Kidney (tissue), 13 donors: ENCODE measurements at regions not wholly inside any gene's neighbourhood (a gene's known extent, or its start where the extent isn't known, plus 50 kb on each side); places are given as distances from the start of the nearest gene placed in this dataset.

Experiments
- DNase-seq, 5 donors: peaks; one replicate each; pipeline ENCODE4 v3.0.0-alpha.2; 2013 to 2020
- FAIRE-seq: peaks from 2 replicates; lab custom pipeline; 2012; peaks lifted over from hg19 to GRCh38; lab: Jason Lieb, UNC
- H3K27ac ChIP-seq, 2 donors: one replicate each; pipeline ENCODE4 v1.7.0; 2013; ENCODE audit warnings: low read depth in 2 of 2, low read length in 2 of 2, inconsistent platforms in 1 of 2
- H3K27me3 ChIP-seq: one replicate; pipeline ENCODE4 v1.7.1; 2013; ENCODE audit warnings: low read length, inconsistent platforms; ENCODE audit not compliant: control insufficient read depth, insufficient read depth
- H3K36me3 ChIP-seq, 3 donors: one replicate each; pipeline versions ENCODE4 v1.7.0 to v1.7.1; 2013; ENCODE audit warnings: low read length in 3 of 3, control low read depth in 1 of 3, inconsistent platforms in 1 of 3; ENCODE audit not compliant: insufficient read depth in 3 of 3, control insufficient read depth in 2 of 3
- H3K4me1 ChIP-seq, 3 donors: one replicate each; pipeline versions ENCODE4 v1.7.0 to v1.7.1; 2013; ENCODE audit warnings: low read length in 3 of 3, inconsistent platforms in 1 of 3, low read depth in 1 of 3; ENCODE audit not compliant: control insufficient read depth in 2 of 3, insufficient read depth in 2 of 3
- H3K4me3 ChIP-seq, 3 donors: one replicate each; pipeline versions ENCODE4 v1.7.0 to v1.8.1; 2013; ENCODE audit warnings: low read length in 3 of 3, control low read depth in 1 of 3, inconsistent platforms in 1 of 3
- H3K9ac ChIP-seq, 3 donors: one replicate each; pipeline versions ENCODE4 v1.7.0 to v1.7.1; 2013; ENCODE audit warnings: low read length in 3 of 3, control low read depth in 1 of 3, inconsistent platforms in 1 of 3
- H3K9me3 ChIP-seq, 3 donors: one replicate each; pipeline versions ENCODE4 v1.7.0 to v1.7.1; 2013; ENCODE audit warnings: low read length in 3 of 3, control low read depth in 1 of 3, inconsistent platforms in 1 of 3; ENCODE audit not compliant: control insufficient read depth in 2 of 3, insufficient read depth in 1 of 3
- CTCF ChIP-seq: IDR thresholded peaks from 3 replicates; pipeline ENCODE4 v1.5.1; 2012; ENCODE audit warnings: mild to moderate bottlenecking, moderate library complexity, borderline replicate concordance; ENCODE audit not compliant: insufficient read depth; ENCODE audit errors: extremely low read depth
- intact Hi-C: fragments of 100-400 bp; cut with DNase I; formaldehyde crosslinking; loops from one replicate; pipeline ENCODE4 v1.11.1; 2022
- donor health status: control.
- donor health status: control.
- donor health status: control.
- donor health status: control.
- donor health status: control.
- donor health status: DM: yes; HTN: yes; CAD: no.
- donor health status: Normal renal cell carcinoma (clear cell type).

GRCh38 chr5:6812091-6812490 lies 98.9 kb downstream of the TENT4A start:
- Histone ChIP-seq H3K4me1 (no peaks in the 10 kb centered on the region), H3K9me3 (no peaks in the 10 kb centered on the region), H3K9ac (no peak overlapping the region), H3K27me3 (no peaks in the 10 kb centered on the region), H3K27ac (no peak overlapping the region), H3K36me3 (no peaks in the 10 kb centered on the region), H3K4me3 (no peak overlapping the region)
- TF ChIP-seq CTCF = no peak
- intact Hi-C loops = no loop called here
- no peak for DNase-seq
- no peak for FAIRE-seq

GRCh38 chr5:6812800-6813731 lies 99.8 kb downstream of the TENT4A start:
- Histone ChIP-seq H3K27ac (no peak overlapping the region), H3K4me3 (no peak overlapping the region), H3K27me3 (no peaks in the 10 kb centered on the region), H3K4me1 (no peaks in the 10 kb centered on the region), H3K9ac (no peak overlapping the region), H3K9me3 (no peaks in the 10 kb centered on the region), H3K36me3 (no peaks in the 10 kb centered on the region)
- FAIRE-seq (no peak), DNase-seq (peak in 1 of 5 donors; percentile 62)
- intact Hi-C loops = no loop called here
- TF ChIP-seq CTCF = no peak

DNA sequence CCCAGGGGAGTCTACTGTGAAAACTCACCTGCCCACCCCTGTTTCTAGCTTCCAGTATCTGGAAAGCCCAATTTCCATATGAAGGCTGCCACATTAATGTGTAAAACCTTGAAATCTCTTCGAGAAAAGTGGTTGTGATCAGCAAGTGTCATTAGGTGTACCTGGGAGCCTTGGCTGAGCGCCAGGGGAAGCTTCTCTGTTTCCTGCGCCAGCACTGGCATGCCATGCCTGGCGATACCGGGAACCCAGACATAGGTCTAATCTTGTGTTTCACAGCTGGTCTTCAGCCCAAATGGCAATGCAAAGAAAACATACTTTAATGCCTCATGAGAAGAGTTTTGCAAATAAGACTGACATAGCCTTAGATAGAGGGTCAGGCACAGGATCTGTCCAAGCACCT lies 101.6 kb downstream of the TENT4A start:
- DNase-seq (peak in 1 of 5 donors; percentile 51), FAIRE-seq (no peak)
- no peak for TF ChIP-seq CTCF
- intact Hi-C loops = no loop called here
- Histone ChIP-seq H3K4me3 (no peak overlapping the region), H3K27ac (no peak overlapping the region), H3K4me1 (no peaks in the 10 kb centered on the region), H3K9me3 (no peaks in the 10 kb centered on the region), H3K9ac (no peak overlapping the region), H3K27me3 (no peaks in the 10 kb centered on the region), H3K36me3 (no peaks in the 10 kb centered on the region)
